PC-9 (cell line): ENCODE measurements at regions not wholly inside any gene's neighbourhood (a gene's known extent, or its start where the extent isn't known, plus 50 kb on each side); places are given as distances from the start of the nearest gene placed in this dataset.

Experiments
- EZH2 ChIP-seq: fragments of 200-600 bp; sonication (generic); IDR thresholded peaks from 2 replicates; pipeline ENCODE4 v1.8.0; 2017; ENCODE audit warnings: antibody characterized with exemption, low read depth
- TF ChIP-seq, protein P1 (sequence below): fragments of 200-600 bp; sonication (generic); conservative IDR thresholded peaks from 2 replicates; pipeline ENCODE4 v1.6.1; 2017; ENCODE audit warnings: mixed run types, antibody characterized with exemption, mild to moderate bottlenecking, moderate library complexity

- TF ChIP-seq, protein P1, sequence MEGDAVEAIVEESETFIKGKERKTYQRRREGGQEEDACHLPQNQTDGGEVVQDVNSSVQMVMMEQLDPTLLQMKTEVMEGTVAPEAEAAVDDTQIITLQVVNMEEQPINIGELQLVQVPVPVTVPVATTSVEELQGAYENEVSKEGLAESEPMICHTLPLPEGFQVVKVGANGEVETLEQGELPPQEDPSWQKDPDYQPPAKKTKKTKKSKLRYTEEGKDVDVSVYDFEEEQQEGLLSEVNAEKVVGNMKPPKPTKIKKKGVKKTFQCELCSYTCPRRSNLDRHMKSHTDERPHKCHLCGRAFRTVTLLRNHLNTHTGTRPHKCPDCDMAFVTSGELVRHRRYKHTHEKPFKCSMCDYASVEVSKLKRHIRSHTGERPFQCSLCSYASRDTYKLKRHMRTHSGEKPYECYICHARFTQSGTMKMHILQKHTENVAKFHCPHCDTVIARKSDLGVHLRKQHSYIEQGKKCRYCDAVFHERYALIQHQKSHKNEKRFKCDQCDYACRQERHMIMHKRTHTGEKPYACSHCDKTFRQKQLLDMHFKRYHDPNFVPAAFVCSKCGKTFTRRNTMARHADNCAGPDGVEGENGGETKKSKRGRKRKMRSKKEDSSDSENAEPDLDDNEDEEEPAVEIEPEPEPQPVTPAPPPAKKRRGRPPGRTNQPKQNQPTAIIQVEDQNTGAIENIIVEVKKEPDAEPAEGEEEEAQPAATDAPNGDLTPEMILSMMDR, result no peak
- no peak for TF ChIP-seq EZH2
Measured at GRCh38 chr4:57448452-57448851, 338.3 kb upstream of the IGFBP7 start.
